ENCODE measurements at regions not wholly inside any gene's neighbourhood (a gene's known extent, or its start where the extent isn't known, plus 50 kb on each side); places are given as distances from the start of the nearest gene placed in this dataset.
"Not testable (repeated sequence)": the region's sequence is repeated elsewhere in the genome, so short reads cannot be mapped to it uniquely, and the experiment has no call there.

DNA sequence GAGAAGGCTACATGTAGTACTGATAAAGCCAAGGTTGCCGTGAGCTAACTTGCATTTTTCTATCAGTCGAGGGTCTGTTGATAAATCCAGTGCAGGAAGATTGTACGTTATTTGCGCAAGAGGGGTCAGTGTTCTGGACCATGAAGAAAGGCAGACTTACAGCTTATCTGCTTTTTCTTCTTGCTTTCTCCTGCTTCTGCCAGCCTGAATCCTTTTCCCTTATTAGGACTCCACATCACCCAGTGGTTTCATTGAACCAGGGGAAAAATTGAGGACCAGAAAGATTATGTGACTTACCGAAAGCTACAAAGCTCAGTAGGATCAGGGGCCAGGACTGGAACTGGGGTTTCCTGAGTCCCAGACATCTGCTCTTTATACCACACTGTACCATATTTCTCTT lies 534.6 kb upstream of the BRINP1 start:
- DNase-seq = no peak

DNA sequence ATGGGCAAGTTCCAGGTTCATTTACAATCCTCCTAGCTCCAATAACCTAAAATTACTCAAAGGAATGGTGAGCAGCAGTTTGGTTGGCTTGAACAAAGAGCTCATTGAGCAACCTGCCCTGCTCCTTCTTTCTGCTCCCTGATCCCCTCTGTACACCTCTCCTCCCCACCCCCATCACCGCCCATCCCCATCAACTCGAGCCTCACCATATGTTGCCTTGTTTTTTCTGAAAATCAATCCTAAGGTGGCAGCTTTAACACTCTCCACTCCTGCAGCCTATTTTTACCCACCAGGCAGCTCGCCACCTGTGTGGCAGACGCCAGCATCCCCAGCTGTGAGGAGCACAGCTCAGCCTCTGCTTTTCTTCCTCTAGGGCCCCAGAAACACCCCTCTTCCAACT lies 533.4 kb upstream of the BRINP1 start:
- DNase-seq = no peak

DNA sequence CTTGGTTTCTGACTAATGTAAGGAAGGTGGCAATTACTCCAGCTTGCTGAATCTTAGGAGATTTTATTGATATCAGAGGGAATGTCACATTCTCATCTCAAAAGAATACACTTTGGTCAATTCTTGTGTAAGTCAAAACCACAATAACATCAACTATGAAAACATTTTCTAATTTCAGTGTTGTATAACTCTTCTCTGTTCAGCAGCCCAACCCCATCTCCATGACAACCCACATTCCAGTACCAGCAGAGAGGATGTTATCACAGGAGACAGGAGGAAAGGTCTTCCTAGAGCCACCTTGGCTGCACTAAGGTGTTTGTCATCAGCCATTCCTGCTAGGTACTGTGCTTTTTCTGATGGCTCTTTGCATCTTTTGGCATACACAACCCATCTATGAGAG lies 529.1 kb upstream of the BRINP1 start:
- DNase-seq = no peak

DNA sequence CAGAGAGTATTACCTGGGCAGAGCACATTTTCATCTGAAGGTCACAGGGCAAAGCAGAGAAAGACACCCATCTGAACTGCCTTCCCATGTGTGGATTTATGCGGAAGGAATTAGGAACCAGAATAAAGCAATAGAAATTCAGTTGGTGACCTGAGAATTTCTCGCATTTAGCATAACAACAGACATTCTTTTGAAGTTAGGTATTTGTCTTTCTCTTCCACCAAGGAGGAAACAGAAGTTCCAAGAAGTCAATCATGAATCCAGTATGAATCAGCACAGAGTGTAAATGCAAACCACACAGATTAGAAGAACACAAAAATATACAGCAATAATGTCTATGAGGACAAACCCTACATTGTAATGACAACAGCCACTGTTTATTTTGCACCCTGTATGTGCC lies 515.2 kb upstream of the BRINP1 start:
- no peak for DNase-seq

DNA sequence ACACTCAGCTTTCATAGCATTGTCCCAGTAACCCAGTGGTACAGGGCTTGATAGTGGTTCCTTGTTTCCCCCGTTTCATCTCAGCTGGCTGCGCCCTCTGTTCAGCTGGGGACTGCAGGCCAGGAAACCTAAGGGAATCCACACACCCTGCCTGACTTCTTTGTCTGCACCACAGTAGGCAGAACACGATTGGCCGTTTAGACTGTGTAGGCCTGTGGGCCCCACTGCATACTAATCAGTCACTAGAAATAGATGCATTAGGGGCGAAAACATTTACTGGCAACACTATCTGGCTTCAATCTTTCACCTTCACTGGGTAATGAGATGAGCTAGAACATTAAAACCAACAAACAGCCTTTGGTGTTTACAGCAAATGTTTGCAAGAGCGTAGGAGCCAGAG lies 512.7 kb upstream of the BRINP1 start:
- no peak for DNase-seq

DNA sequence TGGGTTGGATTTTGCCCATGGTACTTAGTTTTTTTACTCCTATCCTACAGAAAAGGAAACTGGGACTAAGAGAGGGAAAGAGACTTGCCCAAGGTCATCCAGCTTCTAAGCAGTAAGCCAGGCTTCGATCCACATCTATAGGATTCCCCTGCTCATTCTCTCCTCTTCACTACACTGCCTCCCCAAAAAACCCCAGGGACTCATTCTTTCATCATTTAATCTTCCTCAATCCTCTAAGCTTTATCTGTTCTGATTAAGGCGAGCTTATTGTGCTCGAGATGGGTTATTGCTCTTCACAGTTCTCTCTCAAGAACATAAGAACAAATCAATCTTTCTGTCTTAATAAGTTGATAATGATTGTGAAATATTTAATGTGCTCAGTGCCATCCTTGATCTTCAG lies 511.1 kb upstream of the BRINP1 start:
- no peak for DNase-seq

DNA sequence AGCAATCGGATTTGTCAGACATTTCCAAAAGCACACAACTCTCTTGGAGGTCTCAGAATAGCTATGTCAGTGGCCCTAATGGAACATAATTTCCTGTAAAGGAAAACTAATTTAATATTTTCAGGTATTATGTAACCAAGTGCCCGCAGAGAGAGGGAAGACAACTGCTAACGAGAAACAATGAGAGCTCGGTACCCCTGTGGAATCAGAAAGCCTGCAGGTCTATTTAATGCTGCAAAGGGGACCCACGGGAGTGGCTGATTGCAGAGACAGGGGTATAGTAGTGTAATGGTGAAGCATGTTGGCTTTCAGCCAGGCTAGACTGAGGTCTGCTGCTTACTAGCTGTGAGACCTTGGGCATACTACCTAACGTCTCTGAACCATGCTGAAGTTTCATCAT lies 508.1 kb upstream of the BRINP1 start:
- DNase-seq = no peak

DNA sequence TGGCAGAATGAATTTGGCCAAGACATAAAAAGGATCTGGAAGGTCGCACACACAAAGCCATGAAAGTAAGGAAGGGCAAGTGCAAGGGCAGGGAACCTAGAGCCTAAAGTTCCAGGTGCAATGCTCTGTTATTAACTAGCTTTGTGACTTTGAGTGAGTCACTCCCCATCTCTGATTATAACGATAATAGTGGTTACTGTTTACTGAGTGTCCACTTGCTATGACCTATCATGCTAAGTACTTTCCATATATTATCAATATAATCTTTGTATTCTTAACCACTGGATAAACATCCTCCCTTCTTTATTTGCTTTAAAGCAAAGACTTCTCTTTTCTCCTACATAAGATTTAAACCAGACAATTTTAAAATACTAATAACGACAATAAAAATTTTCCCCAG lies 504.6 kb upstream of the BRINP1 start:
- no peak for DNase-seq

DNA sequence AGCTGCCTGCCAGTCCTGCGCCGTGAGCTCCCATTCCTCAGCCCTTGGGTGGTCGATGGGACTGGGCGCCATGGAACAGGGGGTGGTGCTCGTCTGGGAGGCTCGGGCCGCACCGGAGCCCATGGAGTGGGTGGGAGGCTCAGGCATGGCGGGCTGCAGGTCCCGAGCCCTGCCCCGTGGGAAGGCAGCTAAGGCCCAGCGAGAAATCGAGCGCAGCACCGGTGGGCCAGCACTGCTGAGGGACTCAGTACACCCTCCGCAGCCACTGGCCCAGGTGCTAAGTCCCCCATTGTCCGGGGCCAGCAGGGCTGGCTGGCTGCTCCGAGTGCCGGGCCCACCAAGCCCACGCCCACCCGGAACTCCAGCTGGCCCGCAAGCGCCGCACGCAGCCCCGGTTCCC lies 501.0 kb upstream of the BRINP1 start:
- DNase-seq = not testable (repeated sequence)

DNA sequence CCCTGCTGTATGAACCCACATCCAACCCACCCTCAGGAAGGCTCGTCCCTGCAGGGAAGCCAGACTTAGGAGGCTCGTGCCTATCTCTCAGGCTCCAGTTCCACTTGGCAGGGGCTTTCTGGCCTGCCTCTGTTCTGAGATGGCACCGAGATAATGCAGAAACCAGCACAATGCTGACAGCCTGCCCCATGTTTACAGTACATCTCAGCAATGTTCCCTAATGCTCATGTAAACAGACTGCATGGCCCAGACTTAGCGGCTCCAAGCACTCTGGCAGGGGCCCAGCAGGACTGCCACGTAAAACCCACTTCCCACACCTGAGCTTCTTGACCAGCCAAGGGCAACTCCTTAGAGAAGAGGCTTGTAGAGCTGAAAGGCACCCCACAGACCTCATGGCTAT lies 499.5 kb upstream of the BRINP1 start:
- DNase-seq = no peak

DNA sequence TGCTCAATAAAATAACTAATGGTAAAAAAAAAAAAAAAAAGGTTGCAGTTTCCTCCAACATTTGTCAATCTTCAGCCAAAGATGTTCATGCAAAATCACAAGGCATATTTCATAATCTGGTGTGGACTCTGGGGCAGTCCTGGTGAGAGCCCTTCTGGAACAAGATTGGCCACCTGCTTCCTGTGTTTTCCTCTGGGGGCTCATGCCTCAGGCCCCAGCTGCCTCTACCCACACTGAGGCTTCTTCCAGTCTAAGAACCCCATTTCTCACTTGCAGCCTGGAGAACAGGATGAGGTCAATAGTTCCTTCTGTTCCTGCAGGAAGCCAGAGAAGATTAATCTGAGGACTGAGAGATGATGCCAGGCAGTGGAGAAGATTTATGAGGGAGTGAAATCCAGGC lies 492.6 kb upstream of the BRINP1 start:
- no peak for DNase-seq

DNA sequence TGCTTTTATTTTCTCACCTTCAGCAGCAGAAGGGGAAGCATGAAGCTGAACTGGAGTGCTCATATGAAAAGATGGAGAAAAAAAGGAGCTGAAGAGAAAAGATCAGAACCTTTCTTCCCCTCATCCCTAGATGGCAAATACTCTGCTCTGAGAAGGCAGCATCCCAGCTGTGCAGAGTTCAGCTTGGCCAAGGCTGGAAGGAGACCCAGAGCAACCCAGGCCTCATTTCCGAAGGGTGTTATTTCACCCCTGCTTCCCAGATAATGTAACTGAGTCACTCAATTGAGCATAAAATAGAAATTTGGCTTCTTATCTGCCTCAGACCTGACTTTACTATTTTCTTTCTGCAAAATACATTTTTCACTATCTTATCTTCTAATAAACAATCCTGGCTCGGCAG lies 489.9 kb upstream of the BRINP1 start:
- DNase-seq = no peak

DNA sequence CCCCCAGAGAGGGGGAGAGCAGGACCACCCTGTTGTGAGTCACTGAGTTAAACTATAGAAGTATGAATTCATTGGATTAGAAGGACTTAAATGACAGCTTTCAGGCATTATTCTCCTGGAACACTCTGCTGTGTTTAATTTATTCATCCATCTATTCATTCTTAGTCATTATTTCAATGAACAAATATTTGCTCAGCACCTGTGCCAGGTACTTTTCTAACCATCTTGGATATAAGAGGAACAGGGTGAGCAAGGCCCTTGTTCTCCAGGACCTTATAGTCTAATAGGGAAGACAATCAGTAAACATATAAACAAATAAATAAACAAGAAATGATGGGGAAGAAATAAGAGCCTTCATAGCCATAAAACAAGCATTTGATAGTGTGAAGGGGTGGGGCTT lies 483.9 kb upstream of the BRINP1 start:
- DNase-seq = no peak

DNA sequence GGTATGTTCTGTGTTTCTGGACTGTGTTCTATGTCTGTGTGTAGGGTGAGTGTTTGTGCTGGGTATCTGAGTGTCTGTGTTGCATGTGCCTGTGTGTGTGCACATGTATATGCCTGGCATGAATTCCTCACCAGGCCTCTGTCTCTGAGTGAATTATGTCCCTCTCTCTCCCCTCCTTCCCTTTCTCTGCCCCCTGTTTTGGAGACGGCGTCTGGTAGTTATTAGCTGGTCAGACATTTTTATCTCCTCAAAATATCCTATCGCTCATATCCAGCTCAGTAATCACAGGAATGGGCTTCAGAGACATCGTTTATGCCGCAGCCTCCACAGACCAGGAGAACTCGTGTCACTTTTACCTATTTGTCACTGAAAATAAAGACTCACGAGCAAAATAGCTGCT lies 483.2 kb upstream of the BRINP1 start:
- no peak for DNase-seq

DNA sequence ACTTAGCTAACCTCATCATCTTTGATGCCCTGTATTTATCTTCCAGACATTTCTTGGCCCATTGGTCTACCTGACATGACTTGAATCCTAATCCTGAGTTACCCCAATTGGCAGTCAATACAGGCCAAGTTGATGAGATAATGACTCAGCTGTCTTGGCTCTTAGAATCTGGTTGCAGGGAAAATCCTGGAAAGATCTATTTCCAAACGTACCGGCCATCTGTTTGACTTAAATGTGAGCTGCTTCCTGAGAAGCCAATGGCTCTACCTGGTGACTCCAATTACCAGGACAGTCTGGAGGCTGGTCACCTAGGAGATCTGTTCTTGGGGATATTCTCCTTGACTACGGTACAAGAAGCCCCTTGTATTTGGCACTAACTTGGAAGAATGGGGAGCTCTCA lies 475.2 kb upstream of the BRINP1 start:
- DNase-seq = no peak

DNA sequence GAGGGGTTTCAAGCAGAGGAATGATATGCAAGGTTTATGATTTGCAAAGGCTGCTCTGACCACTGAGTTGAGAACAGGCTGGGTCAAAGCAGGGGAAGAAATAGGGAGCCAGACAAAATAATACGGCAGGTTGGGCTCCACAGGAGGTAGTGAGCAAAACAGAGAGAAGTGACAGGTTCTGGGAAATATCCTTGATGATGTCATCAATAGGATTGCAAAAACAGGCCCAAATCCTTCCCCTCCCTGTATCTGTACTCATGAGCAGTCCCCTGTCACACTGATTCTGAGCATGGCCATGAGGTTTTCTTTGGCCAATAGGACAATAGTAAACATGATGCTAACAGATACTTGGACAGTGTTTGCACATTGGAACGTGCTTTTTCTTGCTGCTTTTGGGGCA lies 471.8 kb upstream of the BRINP1 start:
- no peak for DNase-seq

DNA sequence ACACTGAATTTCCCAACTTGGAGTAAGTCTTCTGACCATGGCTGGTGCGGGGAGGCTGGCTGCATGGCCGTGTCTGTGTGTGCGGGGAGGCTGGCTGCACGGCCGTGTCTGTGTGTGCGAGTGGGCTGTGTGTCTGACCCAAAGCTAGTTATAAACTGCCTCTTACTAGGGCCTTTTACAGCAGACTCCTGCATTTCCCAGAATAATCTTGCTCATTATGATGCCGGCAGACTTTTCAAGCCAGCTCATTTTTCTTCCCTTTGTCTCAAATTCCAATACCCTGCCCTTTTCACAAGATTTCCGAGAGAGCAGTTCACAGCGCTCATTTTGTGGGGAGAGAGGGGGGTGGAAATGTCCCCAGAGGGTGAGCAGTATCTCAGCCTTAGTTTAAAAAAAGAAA lies 470.7 kb upstream of the BRINP1 start:
- no peak for DNase-seq

DNA sequence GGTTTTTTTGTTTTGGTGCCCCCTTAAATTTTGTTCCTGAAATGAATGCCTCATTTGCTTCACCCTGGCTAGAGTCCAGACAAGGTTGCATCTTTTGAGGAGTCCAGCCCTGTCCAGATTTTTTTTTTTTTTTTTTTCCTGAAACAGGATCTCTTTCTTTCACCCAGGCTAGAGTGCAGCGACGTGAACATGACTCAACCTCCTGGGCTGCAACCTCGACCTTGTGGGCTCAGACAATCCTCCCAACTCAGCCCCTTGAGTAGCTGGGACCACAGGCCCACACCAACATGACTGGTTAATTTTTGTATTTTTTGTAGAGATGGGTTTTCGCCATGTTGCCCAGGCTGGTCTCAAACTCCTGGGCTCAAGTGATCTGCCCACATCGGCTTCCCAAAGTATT lies 469.0 kb upstream of the BRINP1 start:
- DNase-seq = no peak

DNA sequence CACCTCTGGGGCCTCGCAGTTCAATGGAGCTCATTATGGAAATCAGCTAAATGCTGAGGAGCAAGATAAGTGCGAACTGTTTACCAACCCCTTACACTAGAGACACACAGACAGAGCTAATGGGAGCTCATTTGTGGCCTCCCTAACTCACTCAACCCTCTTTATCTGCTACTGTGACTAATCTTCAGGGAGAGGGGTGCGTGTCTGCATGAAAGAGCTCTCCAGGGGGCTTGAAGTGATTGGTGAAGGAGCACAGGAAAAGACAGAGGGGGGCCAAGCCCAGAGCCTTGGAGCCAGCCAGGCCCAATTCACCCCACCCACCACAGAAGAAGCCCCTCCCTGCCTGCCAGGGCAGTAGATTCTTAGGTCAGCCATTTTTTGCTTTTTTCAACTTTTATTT lies 466.8 kb upstream of the BRINP1 start:
- DNase-seq = no peak

DNA sequence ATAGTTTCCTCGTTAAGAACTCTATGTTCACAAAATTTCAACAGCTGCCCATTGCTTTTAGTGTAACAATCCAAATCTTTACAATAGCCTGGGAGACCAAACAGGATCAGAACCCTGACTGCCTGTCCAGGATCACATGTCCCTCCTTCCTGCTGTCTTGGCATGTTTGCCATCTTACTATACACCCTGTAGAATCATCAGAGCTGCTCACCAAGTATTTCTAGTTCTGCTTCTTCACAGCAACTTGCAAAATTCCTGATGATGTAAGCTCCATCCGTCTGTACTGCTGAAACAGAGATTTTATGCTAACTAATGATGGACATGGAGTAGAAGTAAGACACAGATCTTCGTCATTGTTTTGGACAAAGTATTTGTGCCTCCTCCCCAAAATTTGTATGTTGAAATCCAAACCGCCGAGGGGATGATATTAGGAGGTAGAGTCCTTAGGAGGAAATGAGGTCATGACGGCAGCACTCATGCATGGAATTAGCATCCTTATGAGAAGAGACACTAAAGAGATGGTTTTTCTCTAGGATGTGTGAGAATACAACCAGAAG lies 464.9 kb upstream of the BRINP1 start:
- no peak for DNase-seq

DNA sequence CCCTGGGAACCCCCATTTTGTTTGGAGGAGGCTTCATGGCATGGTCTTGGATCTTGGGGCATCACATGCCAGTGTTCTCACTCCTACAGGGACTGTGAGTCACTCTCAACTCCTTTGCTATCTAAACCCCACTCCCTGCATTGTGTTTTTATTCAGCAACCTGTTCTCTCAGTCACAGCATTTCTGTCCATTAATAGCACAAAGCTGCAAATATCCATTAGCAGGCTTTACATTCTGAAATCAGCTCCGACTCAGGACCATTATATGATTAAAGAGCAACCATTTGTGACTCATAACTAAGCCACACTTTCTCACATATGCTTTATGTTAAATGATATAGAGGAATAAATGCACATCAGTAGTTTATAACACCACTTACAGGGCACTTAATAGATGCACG lies 462.1 kb upstream of the BRINP1 start:
- no peak for DNase-seq

DNA sequence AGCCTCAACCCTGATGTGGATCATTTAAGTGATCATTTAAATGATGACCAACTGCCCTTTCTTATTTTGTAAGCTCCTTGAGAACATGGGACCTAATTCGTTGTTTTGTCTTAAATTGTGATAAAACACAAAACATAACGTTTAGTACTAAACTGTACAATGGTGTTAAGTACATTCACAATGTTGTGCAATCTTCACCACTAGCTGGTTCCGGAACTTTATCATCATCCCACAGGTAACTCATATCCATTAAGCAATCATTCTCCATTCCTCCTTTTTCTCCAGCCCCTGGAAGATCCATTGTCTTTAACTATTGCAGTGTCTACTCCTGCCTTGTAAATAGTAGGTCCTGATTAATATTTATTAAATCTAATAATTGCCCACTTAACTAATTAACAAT lies 460.5 kb upstream of the BRINP1 start:
- DNase-seq = no peak

DNA sequence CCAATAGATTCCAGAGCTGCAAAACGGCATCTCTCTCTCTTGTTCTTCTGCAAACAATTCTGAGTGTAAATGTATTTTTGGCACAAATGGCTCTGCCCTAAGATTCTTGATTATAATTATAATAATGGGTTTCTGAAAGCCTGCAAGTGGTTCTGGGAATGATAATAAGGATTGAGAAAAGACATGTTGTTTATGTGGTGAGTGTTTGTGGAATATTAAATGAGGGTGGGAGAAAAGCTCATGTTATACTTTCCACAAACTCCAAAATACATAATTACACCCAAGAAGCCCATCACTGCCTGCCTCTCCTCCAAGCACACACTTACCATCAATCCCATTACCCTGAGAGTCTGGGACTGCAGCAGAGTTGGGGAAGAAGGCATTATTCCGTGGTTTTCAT lies 460.0 kb upstream of the BRINP1 start:
- no peak for DNase-seq

DNA sequence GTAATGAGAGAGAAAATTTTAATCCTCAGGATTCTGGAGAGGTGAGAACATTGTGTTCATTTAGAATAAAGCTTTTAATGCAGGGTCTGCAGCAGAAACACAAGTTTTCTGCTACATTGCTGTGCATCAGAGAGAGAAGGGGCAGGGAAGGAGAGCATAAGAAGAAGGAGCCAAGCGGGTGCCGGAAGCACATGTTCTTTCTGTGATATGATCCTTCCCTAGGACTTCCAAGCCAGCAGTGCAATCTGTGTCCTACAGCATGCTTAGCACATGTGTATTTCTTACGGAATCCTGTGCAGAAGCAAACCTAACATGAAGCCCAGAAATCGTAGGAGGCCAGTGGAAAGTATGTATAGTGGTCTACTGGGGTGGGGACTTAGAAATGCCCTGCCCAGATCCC lies 458.3 kb upstream of the BRINP1 start:
- no peak for DNase-seq

DNA sequence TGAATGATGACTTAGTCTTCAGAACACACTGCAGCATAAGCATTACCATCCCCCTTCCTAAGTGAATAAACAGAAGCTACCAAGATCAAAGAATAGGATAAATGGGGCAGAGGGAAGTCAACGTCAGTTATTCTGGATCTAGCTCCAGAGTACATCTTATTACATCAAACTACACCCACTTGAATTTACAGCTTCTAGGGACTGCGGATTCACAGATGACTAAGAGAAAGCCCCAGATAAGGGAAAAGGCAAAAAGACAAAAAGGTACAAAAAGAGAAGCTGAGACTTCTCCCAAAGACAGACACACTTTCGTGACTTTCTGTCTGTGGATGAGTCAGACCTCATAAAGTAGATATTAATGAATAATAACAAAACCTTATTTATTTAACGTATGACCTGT lies 457.9 kb upstream of the BRINP1 start:
- no peak for DNase-seq
